DOHH2 (cell line): ENCODE measurements at regions not wholly inside any gene's neighbourhood (a gene's known extent, or its start where the extent isn't known, plus 50 kb on each side); places are given as distances from the start of the nearest gene placed in this dataset.

ENCODE experiments used
- CTCF ChIP-seq: fragments of 200-600 bp; sonication (generic); IDR thresholded peaks from one replicate; pipeline ENCODE4 v1.5.1; 2014; ENCODE audit warnings: antibody characterized with exemption, mild to moderate bottlenecking, low read depth, low read length; ENCODE audit not compliant: poor library complexity, severe bottlenecking
- EZH2phosphoT487 ChIP-seq: fragments of 200-600 bp; sonication (generic); IDR thresholded peaks from 2 replicates; pipeline ENCODE4 v1.6.1; 2017; ENCODE audit warnings: borderline replicate concordance, mild to moderate bottlenecking, antibody characterized with exemption, low read length, moderate library complexity, mixed read lengths

- no peak for TF ChIP-seq EZH2phosphoT487
- TF ChIP-seq CTCF = no peak
These were observed 353.6 kb upstream of the ZNF717 start for GRCh38 chr3:76138921-76139320.
